Activated CD4-positive, alpha-beta T cell treated with anti-CD3 and anti-CD28 coated beads, Interleukin-2, Interleukin-6, amounts not matched to agents 100 ng/mL and 50 ng/mL, durations not matched to agents 16 hours and 8 hours (primary cell): ENCODE measurements at regions not wholly inside any gene's neighbourhood (a gene's known extent, or its start where the extent isn't known, plus 50 kb on each side); places are given as distances from the start of the nearest gene placed in this dataset.

Experiments
- DNase-seq: peaks from one replicate; pipeline ENCODE4 v3.0.0-alpha.2; 2020

DNA sequence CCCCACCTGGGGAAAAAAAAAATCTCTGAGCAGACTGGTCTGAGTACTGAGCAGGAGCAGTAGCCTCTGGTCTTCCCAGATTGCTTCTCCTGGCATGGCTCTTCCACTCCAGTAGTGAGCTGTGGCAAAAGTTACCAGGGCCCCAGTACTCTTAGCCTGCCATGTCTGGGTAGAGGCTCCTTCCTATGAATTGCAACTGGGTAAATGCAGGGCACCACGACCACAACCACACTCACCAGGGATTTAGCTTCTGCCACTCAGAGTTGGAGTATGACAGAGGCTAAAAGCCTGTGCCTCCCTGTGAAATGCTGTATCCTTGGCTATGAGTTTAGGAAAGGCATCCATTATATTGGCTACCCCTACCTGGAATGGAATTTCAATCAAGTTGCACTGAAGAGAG, 67.9 kb upstream of the CCDC54 start:
- DNase-seq, result no peak

DNA sequence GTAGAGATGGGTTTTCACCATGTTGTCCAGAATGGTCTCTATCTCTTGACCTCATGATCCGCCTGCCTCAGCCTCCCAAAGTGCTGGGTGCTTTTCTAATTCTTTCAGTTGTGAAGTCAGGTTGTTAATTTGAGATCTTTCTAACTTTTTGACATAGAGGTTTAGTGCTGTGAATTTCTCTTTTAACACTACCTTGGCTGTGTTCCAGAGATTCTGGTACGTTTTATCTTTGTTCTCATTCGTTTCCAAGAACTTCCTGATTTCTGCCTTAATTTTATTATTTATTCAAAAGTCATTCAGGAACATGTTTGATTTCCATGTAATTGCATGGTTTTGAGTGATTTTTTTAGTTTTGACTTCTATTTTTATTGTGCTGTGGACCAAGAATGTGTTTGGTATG, 63.5 kb upstream of the CCDC54 start:
- no peak for DNase-seq

DNA sequence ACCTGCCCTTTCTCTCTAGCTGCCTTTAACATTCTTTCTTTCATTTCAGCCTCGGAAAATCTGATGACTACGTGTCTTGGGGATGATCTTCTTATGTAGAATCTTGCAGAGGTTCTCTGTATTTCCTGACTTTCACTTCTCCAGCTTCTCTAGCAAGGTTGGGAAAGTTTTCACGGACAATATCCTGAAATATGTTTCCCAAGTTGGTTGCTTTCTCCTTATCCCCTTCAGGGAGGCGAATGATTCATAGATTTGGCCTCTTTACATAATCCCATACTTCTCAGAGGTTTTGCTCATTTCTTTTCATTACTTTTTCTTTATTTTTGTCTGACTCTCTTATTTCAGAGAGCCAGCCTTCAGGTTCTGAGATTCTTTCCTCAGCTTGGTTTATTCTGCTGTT, 62.1 kb upstream of the CCDC54 start:
- DNase-seq, result no peak

DNA sequence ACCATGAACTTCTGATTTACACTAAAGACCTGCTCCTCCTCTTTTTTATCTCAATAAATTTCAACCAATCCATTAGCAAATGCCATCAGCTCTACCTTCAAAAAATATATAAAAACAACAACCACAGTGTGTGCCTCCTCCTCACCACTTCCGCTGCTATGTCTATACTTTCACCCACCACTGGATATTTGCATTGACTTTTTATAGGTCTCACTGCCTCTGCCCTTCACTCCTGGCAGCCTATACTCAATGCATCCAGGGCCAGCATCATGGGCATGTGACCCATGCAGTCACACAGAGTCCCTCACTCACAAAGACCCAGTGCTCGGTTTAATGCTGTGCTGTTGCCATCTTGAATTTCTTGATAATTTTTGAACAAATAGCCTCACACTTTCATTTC, 53.5 kb upstream of the CCDC54 start:
- DNase-seq, result no peak

DNA sequence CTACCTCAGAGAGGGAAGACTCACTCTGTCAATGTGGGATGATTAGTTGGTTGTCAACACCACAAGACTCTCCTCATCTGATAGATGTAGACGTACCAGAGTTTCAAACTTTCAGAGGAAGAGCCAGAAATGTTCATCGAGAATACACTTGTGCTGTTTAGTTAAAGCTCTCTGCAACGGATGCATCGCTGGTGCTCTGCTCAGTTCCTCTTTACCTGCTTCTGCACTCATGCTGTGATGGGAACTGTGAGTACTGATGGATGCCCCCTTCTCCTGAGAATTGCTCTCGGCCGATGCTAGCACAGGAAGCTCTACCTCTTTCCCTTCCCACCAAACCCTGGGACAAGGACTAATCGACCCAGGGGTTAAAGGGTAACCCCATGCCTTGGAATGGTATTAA, 51.8 kb upstream of the CCDC54 start:
- no peak for DNase-seq
